ENCODE measurements at regions not wholly inside any gene's neighbourhood (a gene's known extent, or its start where the extent isn't known, plus 50 kb on each side); places are given as distances from the start of the nearest gene placed in this dataset.

DNA sequence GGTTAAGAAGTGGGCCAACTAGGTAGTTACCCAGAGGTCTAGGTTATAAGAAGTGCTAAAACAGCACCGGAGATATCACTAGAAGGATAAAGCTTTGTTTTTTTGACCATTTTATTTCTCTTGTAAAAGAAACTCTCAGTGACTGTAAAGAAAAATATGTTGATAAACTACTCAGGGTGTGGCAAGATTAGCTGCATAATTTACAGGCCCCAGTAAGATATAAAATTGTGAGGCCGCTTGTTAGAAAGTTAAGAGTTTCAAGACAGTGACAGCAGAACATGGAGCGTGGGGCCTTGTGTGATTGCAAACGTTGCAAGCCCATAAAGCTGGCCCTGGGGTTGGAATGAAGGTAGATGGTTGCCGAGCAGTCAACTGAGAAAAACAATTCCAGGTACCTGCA lies 263.7 kb upstream of the EEF2KMT start:
- H3K4me3 ChIP-seq = no peak overlapping the region
- intact Hi-C loops (cut with DNase I) = no loop called here
- no peaks in the 10 kb centered on the region for H3K27me3 ChIP-seq
- DNase-seq = no peak
- H3K27ac ChIP-seq = no peak overlapping the region
- no peak overlapping the region for H3K9ac ChIP-seq (ENCODE audit: low read depth in 2 of 2, low read length in 2 of 2)
- no peaks in the 10 kb centered on the region for H3K36me3 ChIP-seq
- H3K9me3 ChIP-seq = no peaks in the 10 kb centered on the region
- H3K4me1 ChIP-seq = no peaks in the 10 kb centered on the region
- TF ChIP-seq, protein P1, sequence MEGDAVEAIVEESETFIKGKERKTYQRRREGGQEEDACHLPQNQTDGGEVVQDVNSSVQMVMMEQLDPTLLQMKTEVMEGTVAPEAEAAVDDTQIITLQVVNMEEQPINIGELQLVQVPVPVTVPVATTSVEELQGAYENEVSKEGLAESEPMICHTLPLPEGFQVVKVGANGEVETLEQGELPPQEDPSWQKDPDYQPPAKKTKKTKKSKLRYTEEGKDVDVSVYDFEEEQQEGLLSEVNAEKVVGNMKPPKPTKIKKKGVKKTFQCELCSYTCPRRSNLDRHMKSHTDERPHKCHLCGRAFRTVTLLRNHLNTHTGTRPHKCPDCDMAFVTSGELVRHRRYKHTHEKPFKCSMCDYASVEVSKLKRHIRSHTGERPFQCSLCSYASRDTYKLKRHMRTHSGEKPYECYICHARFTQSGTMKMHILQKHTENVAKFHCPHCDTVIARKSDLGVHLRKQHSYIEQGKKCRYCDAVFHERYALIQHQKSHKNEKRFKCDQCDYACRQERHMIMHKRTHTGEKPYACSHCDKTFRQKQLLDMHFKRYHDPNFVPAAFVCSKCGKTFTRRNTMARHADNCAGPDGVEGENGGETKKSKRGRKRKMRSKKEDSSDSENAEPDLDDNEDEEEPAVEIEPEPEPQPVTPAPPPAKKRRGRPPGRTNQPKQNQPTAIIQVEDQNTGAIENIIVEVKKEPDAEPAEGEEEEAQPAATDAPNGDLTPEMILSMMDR (IDR thresholded peaks at IDR 0.05) = no peak

DNA sequence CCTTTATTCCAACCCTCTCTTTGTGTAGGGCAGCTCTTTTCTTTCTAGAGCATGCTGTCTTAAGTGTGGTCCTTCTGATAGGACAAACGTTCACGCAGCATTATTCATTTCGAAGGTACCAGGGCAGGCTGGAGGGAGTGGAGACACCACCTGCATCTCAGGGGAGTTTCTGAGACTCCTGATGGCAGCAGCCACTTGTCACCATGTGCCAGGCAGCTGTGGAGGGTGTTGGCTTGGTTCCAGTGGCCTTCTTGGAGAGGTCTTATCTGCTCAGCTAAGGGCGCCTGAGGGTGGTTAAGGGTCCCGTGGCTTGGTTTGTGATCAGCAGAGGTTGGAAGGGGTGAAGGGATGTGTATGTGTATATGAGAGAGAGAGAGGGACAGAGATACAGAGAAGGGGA lies 257.1 kb upstream of the EEF2KMT start:
- H3K9ac ChIP-seq (ENCODE audit: low read depth in 2 of 2, low read length in 2 of 2) = no peak overlapping the region
- intact Hi-C loops (cut with DNase I) = no loop called here
- no peaks in the 10 kb centered on the region for H3K27me3 ChIP-seq
- H3K9me3 ChIP-seq = no peaks in the 10 kb centered on the region
- no peak overlapping the region for H3K4me3 ChIP-seq
- H3K36me3 ChIP-seq = no peaks in the 10 kb centered on the region
- TF ChIP-seq, protein P1 (IDR thresholded peaks at IDR 0.05) = no peak
- DNase-seq = no peak
- no peaks in the 10 kb centered on the region for H3K4me1 ChIP-seq
- no peak overlapping the region for H3K27ac ChIP-seq

- DNase-seq = no peak
- Histone ChIP-seq H3K27me3 (no peaks in the 10 kb centered on the region), H3K36me3 (no peaks in the 10 kb centered on the region), H3K9me3 (no peaks in the 10 kb centered on the region), H3K4me1 (no peaks in the 10 kb centered on the region), H3K27ac (no peak overlapping the region), H3K4me3 (no peak overlapping the region), H3K9ac (ENCODE audit: low read depth in 2 of 2, low read length in 2 of 2) (no peak overlapping the region)
- intact Hi-C loops (cut with DNase I) = no loop called here
- TF ChIP-seq, protein P1 (IDR thresholded peaks at IDR 0.05) = no peak
Observed at GRCh38 chr16:5349670-5350517, 252.3 kb upstream of the EEF2KMT start.

DNA sequence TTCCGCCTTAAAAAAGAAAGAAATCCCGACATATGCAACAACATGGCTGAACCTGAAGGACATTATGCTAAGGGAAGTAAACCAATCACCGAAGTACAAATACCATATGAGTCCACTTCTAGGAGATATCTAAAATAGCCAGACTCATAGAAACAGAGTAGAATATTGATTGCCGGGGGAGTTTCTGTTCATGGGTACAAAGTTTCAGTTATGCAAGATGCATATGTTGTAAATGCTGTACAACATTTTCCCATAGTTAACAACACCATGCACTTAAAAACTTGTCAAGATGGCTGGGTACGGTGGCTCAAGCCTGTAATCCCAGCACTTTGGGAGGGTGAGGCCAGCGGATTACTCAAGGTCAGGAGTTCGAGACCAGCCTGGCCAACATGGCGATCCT lies 251.5 kb upstream of the EEF2KMT start:
- no peaks in the 10 kb centered on the region for H3K27me3 ChIP-seq
- DNase-seq = no peak
- H3K36me3 ChIP-seq = no peaks in the 10 kb centered on the region
- H3K27ac ChIP-seq = no peak overlapping the region
- no peak overlapping the region for H3K4me3 ChIP-seq
- H3K4me1 ChIP-seq = no peaks in the 10 kb centered on the region
- no peaks in the 10 kb centered on the region for H3K9me3 ChIP-seq
- TF ChIP-seq, protein P1 (IDR thresholded peaks at IDR 0.05) = no peak
- H3K9ac ChIP-seq (ENCODE audit: low read depth in 2 of 2, low read length in 2 of 2) = no peak overlapping the region
- intact Hi-C loops (cut with DNase I) = no loop called here

- no peaks in the 10 kb centered on the region for H3K9me3 ChIP-seq
- H3K36me3 ChIP-seq = no peaks in the 10 kb centered on the region
- H3K9ac ChIP-seq (ENCODE audit: low read depth in 2 of 2, low read length in 2 of 2) = no peak overlapping the region
- no peak overlapping the region for H3K27ac ChIP-seq
- H3K4me1 ChIP-seq = no peaks in the 10 kb centered on the region
- intact Hi-C loops (cut with DNase I) = no loop called here
- DNase-seq = no peak
- H3K4me3 ChIP-seq = no peak overlapping the region
- H3K27me3 ChIP-seq = no peaks in the 10 kb centered on the region
- TF ChIP-seq, protein P1 (IDR thresholded peaks at IDR 0.05) = no peak
Observed at GRCh38 chr16:5347561-5347960, 250.0 kb upstream of the EEF2KMT start.

Data from colonic mucosa (tissue), 4 donors.